OCI-LY3 (cell line): ENCODE measurements at regions not wholly inside any gene's neighbourhood (a gene's known extent, or its start where the extent isn't known, plus 50 kb on each side); places are given as distances from the start of the nearest gene placed in this dataset.
"Not testable (repeated sequence)": the region's sequence is repeated elsewhere in the genome, so short reads cannot be mapped to it uniquely, and the experiment has no call there.

Source experiments
- H2AFZ ChIP-seq: fragments of 200-600, 300-600 bp; shearing (Covaris generic); 2 replicates; pipeline ENCODE4 v1.6.0; 2014; ENCODE audit warnings: antibody characterized with exemption, low read depth, low read length
- H3K27ac ChIP-seq: fragments of 200-600, 300-600 bp; sonication (generic); 2 replicates; pipeline ENCODE4 v1.5.1; 2014; ENCODE audit warnings: mild to moderate bottlenecking, low read length, moderate library complexity, mixed read lengths
- H3K27me3 ChIP-seq: fragments of 200-600, 300-600 bp; sonication (generic); 2 replicates; pipeline ENCODE4 v1.6.1; 2014; ENCODE audit warnings: low read depth, low read length, mixed read lengths
- H3K36me3 ChIP-seq: fragments of 200-600, 300-600 bp; sonication (generic); replicated peaks from 2 replicates; pipeline ENCODE3; 2014; ENCODE audit warnings: low read depth, low read length, mixed read lengths
- H3K4me1 ChIP-seq: fragments of 300-600, 200-600 bp; sonication (generic); 2 replicates; pipeline ENCODE4 v1.6.1; 2014; ENCODE audit warnings: low read length, mixed read lengths
- H3K4me2 ChIP-seq: fragments of 200-600, 300-600 bp; sonication (generic); 2 replicates; pipeline ENCODE4 v1.6.1; 2014; ENCODE audit warnings: low read length, mixed read lengths
- H3K4me3 ChIP-seq: fragments of 300-600, 200-600 bp; sonication (generic); 2 replicates; pipeline ENCODE4 v1.5.1; 2014; ENCODE audit warnings: antibody characterized with exemption, mild to moderate bottlenecking, low read length, moderate library complexity
- H3K79me2 ChIP-seq: fragments of 300-600, 200-600 bp; shearing (Covaris generic); 2 replicates; pipeline ENCODE4 v1.6.1; 2014; ENCODE audit warnings: mild to moderate bottlenecking, low read length, mixed read lengths
- H3K9ac ChIP-seq: fragments of 300-600, 200-600 bp; shearing (Covaris generic); 2 replicates; pipeline ENCODE4 v1.6.0; 2014; ENCODE audit warnings: mild to moderate bottlenecking, low read length, moderate library complexity
- H3K9me3 ChIP-seq: fragments of 200-600, 300-600 bp; shearing (Covaris generic); 2 replicates; pipeline ENCODE4 v1.6.1; 2014; ENCODE audit warnings: low read length, mixed read lengths; ENCODE audit not compliant: insufficient read depth
- H4K20me1 ChIP-seq: fragments of 200-600, 300-600 bp; sonication (generic); 2 replicates; pipeline ENCODE4 v1.6.1; 2016; ENCODE audit warnings: low read length, mixed read lengths; ENCODE audit not compliant: insufficient read depth
- EZH2phosphoT487 ChIP-seq: fragments of 200-600 bp; shearing (Covaris generic); IDR thresholded peaks from 2 replicates; pipeline ENCODE4 v1.6.1; 2018; ENCODE audit warnings: antibody characterized with exemption, mixed run types, low read depth
- TF ChIP-seq, protein P1 (sequence below): fragments of 200-600, 300-600 bp; sonication (generic); IDR thresholded peaks from 2 replicates; pipeline ENCODE4 v1.5.1; 2014; ENCODE audit warnings: antibody characterized with exemption, low read length, low read depth

DNA sequence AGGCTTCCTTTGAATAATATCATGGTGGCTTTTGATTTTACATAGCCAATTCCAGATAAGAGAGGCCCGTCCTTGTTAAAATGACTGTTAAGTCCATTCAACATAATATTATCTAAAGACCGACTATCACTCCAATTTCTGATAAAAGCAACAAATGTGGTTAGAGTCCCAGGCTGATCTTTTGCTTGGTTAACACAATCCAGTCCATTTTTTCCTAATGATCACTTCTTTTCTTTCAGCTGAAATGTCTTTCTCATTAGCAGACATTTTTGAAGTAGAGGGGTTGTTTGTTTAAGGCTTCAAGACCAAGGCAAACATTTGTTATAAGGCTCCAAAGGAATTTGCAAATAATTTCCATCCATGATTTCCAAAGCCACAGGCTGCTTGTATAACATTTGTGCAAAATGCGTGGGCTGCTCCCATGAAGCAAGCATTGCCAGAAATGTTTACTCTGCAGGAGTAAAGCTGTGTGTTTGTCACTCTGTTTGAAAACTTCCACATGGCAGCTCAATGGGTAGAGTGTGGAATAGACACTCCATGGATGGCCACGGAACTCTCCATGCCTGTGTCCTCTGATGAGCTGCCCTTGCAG lies 111.5 kb downstream of the PSMG1 start:
- Histone ChIP-seq H3K9ac (no peak overlapping the region), H3K9me3 (no peaks in the 10 kb centered on the region), H3K79me2 (no peaks in the 10 kb centered on the region), H3K27me3 (peaks cover 9% of the 10 kb centered on the region; the same call in 1 of the 2 replicates), H3K4me1 (no peaks in the 10 kb centered on the region), H3K4me2 (no peak overlapping the region), H3K4me3 (no peak overlapping the region), H2AFZ (no peak overlapping the region), H4K20me1 (no peaks in the 10 kb centered on the region), H3K36me3 (no peaks in the 10 kb centered on the region), H3K27ac (no peak overlapping the region)
- TF ChIP-seq, protein P1, sequence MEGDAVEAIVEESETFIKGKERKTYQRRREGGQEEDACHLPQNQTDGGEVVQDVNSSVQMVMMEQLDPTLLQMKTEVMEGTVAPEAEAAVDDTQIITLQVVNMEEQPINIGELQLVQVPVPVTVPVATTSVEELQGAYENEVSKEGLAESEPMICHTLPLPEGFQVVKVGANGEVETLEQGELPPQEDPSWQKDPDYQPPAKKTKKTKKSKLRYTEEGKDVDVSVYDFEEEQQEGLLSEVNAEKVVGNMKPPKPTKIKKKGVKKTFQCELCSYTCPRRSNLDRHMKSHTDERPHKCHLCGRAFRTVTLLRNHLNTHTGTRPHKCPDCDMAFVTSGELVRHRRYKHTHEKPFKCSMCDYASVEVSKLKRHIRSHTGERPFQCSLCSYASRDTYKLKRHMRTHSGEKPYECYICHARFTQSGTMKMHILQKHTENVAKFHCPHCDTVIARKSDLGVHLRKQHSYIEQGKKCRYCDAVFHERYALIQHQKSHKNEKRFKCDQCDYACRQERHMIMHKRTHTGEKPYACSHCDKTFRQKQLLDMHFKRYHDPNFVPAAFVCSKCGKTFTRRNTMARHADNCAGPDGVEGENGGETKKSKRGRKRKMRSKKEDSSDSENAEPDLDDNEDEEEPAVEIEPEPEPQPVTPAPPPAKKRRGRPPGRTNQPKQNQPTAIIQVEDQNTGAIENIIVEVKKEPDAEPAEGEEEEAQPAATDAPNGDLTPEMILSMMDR: no peak
- no peak for TF ChIP-seq EZH2phosphoT487

DNA sequence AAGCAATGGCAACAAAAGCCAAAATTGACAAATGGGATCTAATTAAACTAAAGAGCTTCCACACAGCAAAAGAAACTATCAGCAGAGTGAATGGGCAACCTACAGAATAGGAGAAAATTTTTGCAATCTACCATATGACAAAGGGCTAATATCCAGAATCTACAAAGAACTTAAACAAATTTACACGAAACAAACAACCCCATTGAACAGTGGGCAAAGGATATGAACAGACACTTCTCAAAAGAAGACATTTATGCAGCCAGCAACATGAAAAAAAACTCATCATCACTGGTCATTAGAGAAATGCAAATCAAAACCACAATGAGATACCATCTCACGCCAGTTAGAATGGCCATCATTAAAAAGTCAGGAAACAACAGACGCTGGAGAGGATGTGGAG lies 113.4 kb downstream of the PSMG1 start:
- not testable (repeated sequence) for H3K27ac ChIP-seq, H3K79me2 ChIP-seq, H4K20me1 ChIP-seq, H3K36me3 ChIP-seq, H3K4me1 ChIP-seq, H3K9me3 ChIP-seq, H2AFZ ChIP-seq, H3K9ac ChIP-seq, H3K4me3 ChIP-seq, H3K4me2 ChIP-seq
- H3K27me3 ChIP-seq: peaks cover 19% of the 10 kb centered on the region; the same call in 1 of the 2 replicates

DNA sequence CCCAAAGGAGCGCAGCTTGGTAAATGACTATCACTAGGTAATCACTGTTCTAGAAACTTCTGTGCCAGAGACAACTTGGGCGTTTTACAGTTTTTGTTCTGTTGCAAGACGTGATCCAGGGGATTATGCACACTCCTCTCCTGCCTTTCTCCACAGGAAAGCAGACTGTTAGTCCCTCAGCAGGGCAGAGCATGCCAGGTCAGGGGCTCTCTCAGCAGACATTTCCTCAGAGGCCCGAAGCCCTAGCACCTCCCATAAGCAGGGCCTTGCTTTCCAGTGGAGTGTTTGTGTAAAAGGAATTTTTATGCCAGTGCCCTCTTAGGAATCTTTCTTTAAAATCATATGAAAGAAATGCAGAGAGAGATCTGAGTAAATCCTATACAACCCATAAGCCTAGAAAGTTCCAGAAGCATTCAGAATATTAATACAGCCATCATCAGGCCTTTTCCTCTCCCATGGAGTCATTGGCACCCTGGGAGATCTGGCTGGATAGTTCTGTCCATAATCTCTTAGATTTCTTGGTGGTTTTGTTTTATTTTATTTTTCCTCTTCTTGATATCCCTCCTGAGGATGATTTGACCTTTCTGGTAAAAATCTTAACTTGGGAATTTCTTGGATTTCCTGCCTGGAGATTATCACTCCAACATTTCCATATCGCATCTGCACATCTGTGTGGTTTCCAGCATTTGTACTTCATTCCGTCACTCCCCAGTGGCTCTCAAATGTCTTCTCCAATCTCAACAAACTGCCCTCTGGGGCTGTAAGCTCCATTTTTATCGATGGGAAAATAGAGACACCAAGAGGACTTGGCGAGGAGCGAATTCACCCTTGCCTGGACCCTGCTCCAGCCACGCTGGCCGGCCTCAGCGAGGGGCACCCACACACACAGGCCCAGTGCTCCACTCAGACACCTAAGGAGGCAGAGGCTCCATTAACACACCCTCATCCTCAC lies 116.1 kb downstream of the PSMG1 start:
- Histone ChIP-seq H3K27ac (no peak overlapping the region), H2AFZ (no peak overlapping the region), H3K9ac (no peak overlapping the region), H3K4me1 (peaks cover 16% of the 10 kb centered on the region), H3K79me2 (no peaks in the 10 kb centered on the region), H3K27me3 (peaks cover 20% of the 10 kb centered on the region; the same call in 1 of the 2 replicates), H3K4me3 (no peak overlapping the region), H3K9me3 (no peaks in the 10 kb centered on the region), H3K4me2 (no peak overlapping the region), H3K36me3 (no peaks in the 10 kb centered on the region), H4K20me1 (no peaks in the 10 kb centered on the region)
- TF ChIP-seq, protein P1: no peak
- TF ChIP-seq EZH2phosphoT487: no peak

DNA sequence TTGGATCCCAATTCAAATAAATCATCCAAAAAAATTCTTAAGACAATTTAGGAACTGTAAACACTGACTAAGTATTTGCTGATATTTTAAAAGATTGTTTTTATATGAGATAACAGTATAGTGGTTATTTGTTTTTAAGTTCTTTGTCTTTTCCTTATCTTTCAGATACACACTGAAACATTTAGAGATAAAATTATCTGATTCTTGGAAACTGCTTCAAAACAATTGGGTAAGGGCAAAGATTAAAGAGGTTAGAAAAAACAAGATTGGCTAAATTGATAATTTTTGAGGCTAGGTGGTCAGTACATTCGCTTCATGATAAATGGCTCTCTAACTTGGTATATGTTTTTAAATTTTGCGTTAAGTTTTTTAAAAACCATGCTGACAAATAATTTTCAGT lies 117.3 kb downstream of the PSMG1 start:
- no peak overlapping the region for H3K4me3 ChIP-seq
- peaks cover 16% of the 10 kb centered on the region for H3K4me1 ChIP-seq
- H3K27ac ChIP-seq: no peak overlapping the region
- no peaks in the 10 kb centered on the region for H3K36me3 ChIP-seq
- H3K27me3 ChIP-seq: peaks cover 21% of the 10 kb centered on the region; the same call in 1 of the 2 replicates
- TF ChIP-seq, protein P1: no peak
- TF ChIP-seq EZH2phosphoT487: no peak
- H3K4me2 ChIP-seq: no peak overlapping the region
- no peaks in the 10 kb centered on the region for H3K9me3 ChIP-seq
- no peaks in the 10 kb centered on the region for H4K20me1 ChIP-seq
- H3K9ac ChIP-seq: no peak overlapping the region
- H2AFZ ChIP-seq: no peak overlapping the region
- no peaks in the 10 kb centered on the region for H3K79me2 ChIP-seq
